Type B pancreatic cell (in vitro differentiated cells): ENCODE measurements at regions not wholly inside any gene's neighbourhood (a gene's known extent, or its start where the extent isn't known, plus 50 kb on each side); places are given as distances from the start of the nearest gene placed in this dataset.

Experiments used
- DNase-seq: peaks from one replicate; pipeline ENCODE4 v3.0.0; 2021; ENCODE audit warnings: mixed read lengths; ENCODE audit not compliant: unreplicated experiment; ENCODE audit errors: extremely low spot score
- H3K27ac Mint-ChIP-seq: 2 replicates; pipeline ENCODE4 v1.8.0; 2021; ENCODE audit warnings: mild to moderate bottlenecking, mixed read lengths
- H3K27me3 Mint-ChIP-seq: 2 replicates; pipeline ENCODE4 v1.8.0; 2021; ENCODE audit warnings: mixed read lengths
- H3K36me3 Mint-ChIP-seq: 2 replicates; pipeline ENCODE4 v1.8.0; 2021; ENCODE audit warnings: mixed read lengths
- H3K4me1 Mint-ChIP-seq: one replicate; pipeline ENCODE4 v1.8.0; 2021; ENCODE audit warnings: mixed read lengths; ENCODE audit not compliant: unreplicated experiment
- H3K4me3 Mint-ChIP-seq: 2 replicates; pipeline ENCODE4 v1.8.0; 2021; ENCODE audit warnings: mild to moderate bottlenecking, mixed read lengths
- H3K9me3 Mint-ChIP-seq: 2 replicates; pipeline ENCODE4 v1.8.0; 2021; ENCODE audit warnings: mixed read lengths
- CTCF ChIP-seq: fragments of 200-600 bp; sonication (generic); conservative IDR thresholded peaks from 2 replicates; pipeline ENCODE4 v1.5.0; 2021; ENCODE audit warnings: antibody characterized with exemption, mild to moderate bottlenecking

- Mint-ChIP-seq H3K36me3 (no peaks in the 10 kb centered on the region), H3K4me3 (no peak overlapping the region), H3K27ac (no peak overlapping the region), H3K9me3 (no peaks in the 10 kb centered on the region), H3K27me3 (no peaks in the 10 kb centered on the region), H3K4me1 (peaks cover 47% of the 10 kb centered on the region)
- DNase-seq = no peak
- peak; percentile 59 for TF ChIP-seq CTCF
Observed at GRCh38 chr14:32013083-32013482, 64.0 kb upstream of the ARHGAP5 start.

DNA sequence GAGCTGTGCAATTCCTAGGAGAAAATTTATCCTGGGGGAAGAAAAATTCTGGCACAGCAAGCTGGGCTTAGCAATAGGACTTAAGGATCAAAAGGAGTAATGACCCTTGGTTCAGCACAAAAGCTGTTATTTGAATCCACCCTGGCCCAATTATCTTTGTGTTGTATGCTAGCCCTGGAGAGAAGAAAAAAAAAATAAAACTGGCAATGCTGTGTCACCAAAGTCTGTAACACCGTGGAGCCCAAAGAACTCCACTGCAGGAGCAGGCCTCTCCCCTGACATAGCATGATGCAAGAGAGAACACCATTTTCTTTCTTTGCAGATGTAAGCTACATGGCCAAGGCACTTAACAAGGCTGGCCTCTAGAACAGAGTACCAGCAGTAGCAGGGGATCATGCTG lies 63.0 kb upstream of the ARHGAP5 start:
- H3K36me3 Mint-ChIP-seq = no peaks in the 10 kb centered on the region
- H3K27ac Mint-ChIP-seq = no peak overlapping the region
- no peaks in the 10 kb centered on the region for H3K9me3 Mint-ChIP-seq
- peaks cover 47% of the 10 kb centered on the region for H3K4me1 Mint-ChIP-seq
- no peak for TF ChIP-seq CTCF
- no peak for DNase-seq
- H3K27me3 Mint-ChIP-seq = no peaks in the 10 kb centered on the region
- H3K4me3 Mint-ChIP-seq = no peak overlapping the region

DNA sequence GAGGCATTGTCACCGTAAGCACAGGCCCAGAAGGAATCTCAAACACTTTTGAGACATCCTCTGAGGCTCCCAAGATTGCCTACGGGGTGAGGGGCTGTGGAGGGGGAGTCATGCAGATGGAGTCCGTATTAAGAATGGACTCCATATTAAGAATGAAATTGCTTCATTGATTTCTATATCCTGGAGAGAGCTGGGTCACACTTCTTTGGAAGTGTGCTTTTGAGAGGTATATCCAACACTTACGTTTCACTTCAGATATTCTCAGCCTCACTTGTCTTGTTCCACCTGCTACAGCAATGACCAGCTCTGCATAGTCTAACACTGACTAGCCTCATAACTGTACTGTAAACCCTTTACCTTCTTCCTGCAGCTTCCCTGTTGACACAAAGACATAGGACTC lies 62.6 kb upstream of the ARHGAP5 start:
- Mint-ChIP-seq H3K27me3 (no peaks in the 10 kb centered on the region), H3K9me3 (no peaks in the 10 kb centered on the region), H3K36me3 (no peaks in the 10 kb centered on the region), H3K4me3 (no peak overlapping the region), H3K27ac (no peak overlapping the region), H3K4me1 (peaks cover 47% of the 10 kb centered on the region)
- DNase-seq = no peak
- no peak for TF ChIP-seq CTCF

GRCh38 chr14:32015166-32015565 lies 61.9 kb upstream of the ARHGAP5 start:
- Mint-ChIP-seq H3K27me3 (no peaks in the 10 kb centered on the region), H3K9me3 (no peaks in the 10 kb centered on the region), H3K4me1 (peaks cover 46% of the 10 kb centered on the region), H3K27ac (no peak overlapping the region), H3K36me3 (no peaks in the 10 kb centered on the region), H3K4me3 (no peak overlapping the region)
- TF ChIP-seq CTCF = no peak
- no peak for DNase-seq

DNA sequence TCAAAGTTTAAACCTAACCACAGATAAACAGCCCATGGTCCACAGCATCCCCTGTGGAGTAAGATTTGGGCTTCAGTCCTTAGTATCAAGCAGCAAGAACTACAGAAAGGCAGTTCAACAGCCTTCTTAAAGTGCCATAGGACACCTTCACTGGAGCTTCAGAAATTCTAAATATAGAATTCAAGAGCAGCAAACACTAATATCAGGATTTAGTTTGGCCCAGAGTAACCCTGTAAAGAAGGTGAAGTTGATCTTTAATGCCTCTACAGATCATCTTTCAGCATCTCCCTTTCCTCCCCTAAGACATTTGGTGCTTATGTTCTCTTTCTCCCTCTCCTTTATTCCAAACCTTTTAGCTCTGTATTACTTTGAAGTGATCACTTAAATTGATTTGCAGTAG lies 59.5 kb upstream of the ARHGAP5 start:
- Mint-ChIP-seq H3K27ac (peak overlapping the region; percentile 24), H3K27me3 (no peaks in the 10 kb centered on the region), H3K9me3 (peaks cover 4% of the 10 kb centered on the region)

More for the DNA sequence above, 59.5 kb upstream of the ARHGAP5 start:
- no peak overlapping the region for H3K4me3 Mint-ChIP-seq
- DNase-seq = no peak
- H3K36me3 Mint-ChIP-seq = no peaks in the 10 kb centered on the region
- no peak for TF ChIP-seq CTCF
- peaks cover 44% of the 10 kb centered on the region for H3K4me1 Mint-ChIP-seq
